MCF 10A (cell line): ENCODE measurements at regions not wholly inside any gene's neighbourhood (a gene's known extent, or its start where the extent isn't known, plus 50 kb on each side); places are given as distances from the start of the nearest gene placed in this dataset.
A peak's percentile ranks its signal among the peaks of the same experiment; 100 is the strongest.

Experiments
- BruUV-seq: library from RNA; stranded (reverse); fragments of 400-500 nt; replicated peaks from 2 replicates; lab custom pipeline; 2021; lab: Mats Ljungman, UMichigan
- CTCF ChIA-PET: fragments of 300-600 bp; sonication (Branson Sonifier 250); formaldehyde crosslinking; extraction: SDS; loops from one replicate; lab custom pipeline; 2021; ENCODE audit warnings: antibody characterized with exemption, inconsistent platforms; lab: Yijun Ruan, JAX
- POLR2A ChIA-PET: fragments of 300-600, 350-650 bp; sonication (Branson Sonifier 250); formaldehyde crosslinking; extraction: SDS; loops from one replicate; lab custom pipeline; 2020; ENCODE audit warnings: antibody characterized with exemption, inconsistent platforms; lab: Yijun Ruan, JAX
- DNase-seq: peaks from one replicate; pipeline ENCODE4 v3.0.0-alpha.2; 2018; ENCODE audit not compliant: unreplicated experiment
- H3K27ac Mint-ChIP-seq: one replicate; pipeline ENCODE4 v1.8.0; 2022; ENCODE audit warnings: mild to moderate bottlenecking, low read depth, mixed read lengths; ENCODE audit not compliant: unreplicated experiment
- H3K27me3 Mint-ChIP-seq: one replicate; pipeline ENCODE4 v1.8.0; 2022; ENCODE audit warnings: mixed read lengths; ENCODE audit not compliant: insufficient read depth, unreplicated experiment
- H3K36me3 Mint-ChIP-seq: one replicate; pipeline ENCODE4 v1.8.0; 2022; ENCODE audit warnings: mild to moderate bottlenecking, moderate library complexity, mixed read lengths; ENCODE audit not compliant: insufficient read depth, unreplicated experiment
- H3K4me1 Mint-ChIP-seq: one replicate; pipeline ENCODE4 v1.8.0; 2022; ENCODE audit warnings: mixed read lengths; ENCODE audit not compliant: insufficient read depth, unreplicated experiment
- H3K4me3 Mint-ChIP-seq: one replicate; pipeline ENCODE4 v1.8.0; 2022; ENCODE audit warnings: mild to moderate bottlenecking, moderate library complexity, mixed read lengths; ENCODE audit not compliant: unreplicated experiment
- H3K9me3 Mint-ChIP-seq: one replicate; pipeline ENCODE4 v1.8.0; 2022; ENCODE audit warnings: mixed read lengths; ENCODE audit not compliant: unreplicated experiment
- intact Hi-C: fragments of 100-400 bp; cut with micrococcal nuclease; formaldehyde crosslinking; loops from 2 replicates; pipeline ENCODE4 v1.14.1; 2022
- TF ChIP-seq, protein P1 (sequence below): fragments of 200-600 bp; IDR thresholded peaks from one replicate; pipeline ENCODE4 v1.8.0; 2022; ENCODE audit warnings: antibody characterized with exemption, mild to moderate bottlenecking; ENCODE audit not compliant: unreplicated experiment

DNA sequence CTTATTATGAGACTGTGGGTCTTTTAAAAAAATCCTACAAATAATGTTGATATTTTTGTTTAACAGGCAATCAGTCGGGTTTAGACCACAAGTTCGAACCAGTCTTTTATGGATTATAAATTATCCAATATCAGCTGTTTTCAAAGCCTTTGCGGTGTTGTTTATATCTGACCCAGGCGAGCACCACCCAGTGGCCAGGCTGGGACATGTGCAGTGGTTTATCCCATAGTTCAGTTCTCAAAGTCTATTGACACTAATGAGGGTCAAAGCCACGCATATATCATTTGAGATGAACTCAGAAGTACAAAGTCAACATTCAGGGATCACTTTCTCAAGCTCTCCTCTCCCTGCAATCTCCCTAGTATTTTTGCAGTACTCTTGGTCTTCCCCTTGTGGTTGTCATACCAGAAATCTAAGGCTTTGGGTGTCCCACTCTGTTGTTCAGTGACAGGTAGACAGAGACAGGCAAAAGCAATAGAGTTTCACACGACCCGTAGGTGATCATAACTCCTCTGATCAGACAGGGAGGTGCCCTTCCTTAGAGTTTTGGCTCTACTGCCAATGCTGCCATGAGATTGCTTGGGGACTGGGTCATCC is 117.4 kb upstream of the POM121L12 start:
- TF ChIP-seq, protein P1, sequence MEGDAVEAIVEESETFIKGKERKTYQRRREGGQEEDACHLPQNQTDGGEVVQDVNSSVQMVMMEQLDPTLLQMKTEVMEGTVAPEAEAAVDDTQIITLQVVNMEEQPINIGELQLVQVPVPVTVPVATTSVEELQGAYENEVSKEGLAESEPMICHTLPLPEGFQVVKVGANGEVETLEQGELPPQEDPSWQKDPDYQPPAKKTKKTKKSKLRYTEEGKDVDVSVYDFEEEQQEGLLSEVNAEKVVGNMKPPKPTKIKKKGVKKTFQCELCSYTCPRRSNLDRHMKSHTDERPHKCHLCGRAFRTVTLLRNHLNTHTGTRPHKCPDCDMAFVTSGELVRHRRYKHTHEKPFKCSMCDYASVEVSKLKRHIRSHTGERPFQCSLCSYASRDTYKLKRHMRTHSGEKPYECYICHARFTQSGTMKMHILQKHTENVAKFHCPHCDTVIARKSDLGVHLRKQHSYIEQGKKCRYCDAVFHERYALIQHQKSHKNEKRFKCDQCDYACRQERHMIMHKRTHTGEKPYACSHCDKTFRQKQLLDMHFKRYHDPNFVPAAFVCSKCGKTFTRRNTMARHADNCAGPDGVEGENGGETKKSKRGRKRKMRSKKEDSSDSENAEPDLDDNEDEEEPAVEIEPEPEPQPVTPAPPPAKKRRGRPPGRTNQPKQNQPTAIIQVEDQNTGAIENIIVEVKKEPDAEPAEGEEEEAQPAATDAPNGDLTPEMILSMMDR, result peak; percentile 41
- peak; percentile 11 for DNase-seq
- no peaks in the 10 kb centered on the region for H3K4me1 Mint-ChIP-seq
- CTCF ChIA-PET, result interaction anchor here (0.6 to 1.4 kb wide), 9 partner anchors 10 to 1487 kb away, joined by 3 to 5 read pairs (median 3); no protein-coding TSS in a partner anchor
- intact Hi-C loops, result loop anchor here (2.0 to 5.0 kb wide), 2 partner anchors 1316 to 1487 kb away; no protein-coding TSS in a partner anchor
- H3K9me3 Mint-ChIP-seq, result no peaks in the 10 kb centered on the region
- no peaks in the 10 kb centered on the region for H3K36me3 Mint-ChIP-seq
- no peak overlapping the region for H3K27ac Mint-ChIP-seq
- POLR2A ChIA-PET, result no interaction called here
- no peak overlapping the region for H3K4me3 Mint-ChIP-seq
- H3K27me3 Mint-ChIP-seq, result peaks cover 49% of the 10 kb centered on the region
- no TSS peak for BruUV-seq

DNA sequence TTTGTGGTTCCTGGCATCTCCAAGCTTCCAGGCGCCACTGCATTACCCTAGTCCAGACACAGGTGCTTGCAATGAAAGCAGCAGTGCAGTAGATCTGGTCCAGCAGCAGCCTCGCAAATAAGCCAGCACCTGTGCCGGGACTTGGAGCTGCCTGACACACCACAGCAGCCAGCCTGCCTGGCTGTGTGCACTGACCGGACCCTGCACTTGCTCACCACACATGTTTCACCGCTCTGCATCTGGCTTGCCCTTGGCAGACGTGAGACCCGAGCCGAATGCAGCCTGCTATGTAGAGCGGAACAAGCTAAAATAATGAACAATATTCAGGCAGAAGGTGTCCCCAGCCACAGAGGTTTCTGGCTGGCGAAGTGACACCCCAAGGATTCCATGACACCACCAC is 123.6 kb upstream of the POM121L12 start:
- Mint-ChIP-seq H3K36me3 (peaks cover 8% of the 10 kb centered on the region), H3K4me1 (no peaks in the 10 kb centered on the region), H3K27ac (no peak overlapping the region), H3K4me3 (no peak overlapping the region), H3K9me3 (no peaks in the 10 kb centered on the region), H3K27me3 (peaks cover 29% of the 10 kb centered on the region)
- no peak for DNase-seq
- CTCF ChIA-PET, result interaction anchor here (1.3 kb wide), 1 partner anchor 8 kb away, joined by 4 read pairs; no protein-coding TSS in a partner anchor
- TF ChIP-seq, protein P1, result no peak
- intact Hi-C loops, result no loop called here
- POLR2A ChIA-PET, result no interaction called here
- BruUV-seq, result no TSS peak

DNA sequence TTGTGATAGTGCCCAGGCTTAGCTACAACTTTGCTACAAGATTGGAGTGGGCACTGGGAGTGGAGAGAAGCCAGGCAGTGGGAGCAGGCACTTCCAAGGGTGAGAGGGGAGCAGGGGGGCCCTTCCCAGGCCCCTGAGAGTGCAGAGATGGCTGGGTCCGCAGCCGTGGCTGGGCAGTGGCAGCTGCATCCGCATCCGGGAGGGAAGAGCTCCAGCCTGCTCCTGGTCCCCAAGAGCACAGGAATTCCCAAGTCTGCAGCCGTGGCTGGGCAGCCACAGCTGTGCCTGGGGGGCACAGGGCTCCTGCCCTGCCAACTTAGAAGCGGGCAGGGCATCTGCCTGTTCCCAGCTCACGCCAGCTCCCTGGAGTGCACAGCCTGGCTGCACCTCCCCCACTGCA is 124.1 kb upstream of the POM121L12 start:
- Mint-ChIP-seq H3K36me3 (peaks cover 8% of the 10 kb centered on the region), H3K9me3 (no peaks in the 10 kb centered on the region), H3K4me1 (no peaks in the 10 kb centered on the region), H3K27ac (no peak overlapping the region), H3K4me3 (no peak overlapping the region), H3K27me3 (peaks cover 29% of the 10 kb centered on the region)
- intact Hi-C loops, result no loop called here
- no TSS peak for BruUV-seq
- ChIA-PET CTCF (interaction anchor here (1.3 kb wide), 1 partner anchor 9 kb away, joined by 4 read pairs; no protein-coding TSS in a partner anchor), POLR2A (no interaction called here)
- TF ChIP-seq, protein P1, result no peak
- DNase-seq, result no peak

DNA sequence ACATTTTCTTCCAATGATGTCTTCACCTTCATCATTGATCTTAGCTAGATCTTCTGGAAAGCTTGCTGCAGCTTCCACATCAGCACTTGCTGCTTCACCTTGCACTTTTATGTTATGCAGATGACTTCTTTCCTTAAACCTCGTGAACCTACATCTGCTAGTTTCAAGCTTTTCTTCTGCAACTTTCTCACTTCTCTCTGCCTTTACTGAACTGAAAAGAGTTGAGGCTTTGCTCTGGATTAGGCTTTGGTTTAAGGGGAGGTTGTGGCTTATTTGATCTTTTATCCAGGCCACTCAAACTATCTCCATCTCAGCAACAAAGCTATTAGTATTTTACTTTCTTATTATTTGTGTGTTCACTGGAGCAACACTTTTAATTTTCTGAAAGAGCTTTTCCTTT is 125.5 kb upstream of the POM121L12 start:
- ChIA-PET POLR2A (interaction anchor here (1.1 kb wide), 1 partner anchor 13 kb away, joined by 3 read pairs; no protein-coding TSS in a partner anchor), CTCF (interaction anchor here (0.7 kb wide), 1 partner anchor 712 kb away, joined by 3 read pairs; no protein-coding TSS in a partner anchor)
- Mint-ChIP-seq H3K9me3 (no peaks in the 10 kb centered on the region), H3K36me3 (peaks cover 8% of the 10 kb centered on the region), H3K27me3 (peaks cover 25% of the 10 kb centered on the region), H3K4me3 (no peak overlapping the region), H3K27ac (no peak overlapping the region), H3K4me1 (no peaks in the 10 kb centered on the region)
- no TSS peak for BruUV-seq
- no peak for DNase-seq
- TF ChIP-seq, protein P1, result no peak
- intact Hi-C loops, result no loop called here
